Right renal cortex interstitium (tissue), 3 donors: ENCODE measurements at regions not wholly inside any gene's neighbourhood (a gene's known extent, or its start where the extent isn't known, plus 50 kb on each side); places are given as distances from the start of the nearest gene placed in this dataset.
A peak's percentile ranks its signal among the peaks of the same experiment; 100 is the strongest.
"Not testable (repeated sequence)": the region's sequence is repeated elsewhere in the genome, so short reads cannot be mapped to it uniquely, and the experiment has no call there.

Experiments used
- DNase-seq, 3 donors: peaks; one replicate each; pipeline ENCODE4 v3.0.0-alpha.2; 2013; ENCODE audit warnings: low read depth in 3 of 3, low spot score in 2 of 3

DNA sequence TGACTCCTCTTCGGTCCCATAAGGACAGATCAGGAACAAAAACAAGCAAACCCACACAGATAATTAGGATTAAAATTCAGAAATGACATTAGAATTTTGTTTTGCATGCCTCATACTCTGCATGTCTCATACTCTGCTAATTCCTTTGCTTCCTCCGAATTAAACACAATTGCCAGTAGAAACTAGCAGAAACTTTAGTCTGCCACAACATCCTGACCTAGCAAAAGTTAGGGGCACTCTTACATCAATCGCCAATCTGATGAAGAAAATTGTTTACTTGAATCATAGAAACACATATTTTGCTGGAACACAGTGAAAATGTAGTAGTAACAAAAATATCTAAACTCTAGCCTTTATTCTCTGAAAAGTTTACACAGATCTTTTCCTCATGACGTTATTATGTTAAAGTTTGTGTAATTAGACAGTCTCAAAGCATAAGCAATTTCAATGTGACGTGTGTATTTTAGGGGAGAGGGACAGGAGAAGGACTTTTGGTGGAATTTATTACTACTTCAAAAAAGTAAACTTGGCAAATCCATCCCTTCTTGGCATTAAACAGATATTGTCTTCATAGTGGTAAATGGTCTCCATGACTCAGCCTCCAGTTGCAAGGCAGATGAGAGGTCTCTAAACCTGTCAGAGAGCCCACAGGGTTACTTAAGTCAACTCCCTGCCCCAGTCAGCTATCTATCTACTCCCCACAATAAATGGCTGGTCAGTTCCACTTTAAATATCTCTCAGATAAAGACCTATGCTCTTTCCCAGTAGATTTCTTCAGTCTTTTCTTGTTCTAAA lies 249.8 kb upstream of the UBASH3B start:
- DNase-seq = no peak

DNA sequence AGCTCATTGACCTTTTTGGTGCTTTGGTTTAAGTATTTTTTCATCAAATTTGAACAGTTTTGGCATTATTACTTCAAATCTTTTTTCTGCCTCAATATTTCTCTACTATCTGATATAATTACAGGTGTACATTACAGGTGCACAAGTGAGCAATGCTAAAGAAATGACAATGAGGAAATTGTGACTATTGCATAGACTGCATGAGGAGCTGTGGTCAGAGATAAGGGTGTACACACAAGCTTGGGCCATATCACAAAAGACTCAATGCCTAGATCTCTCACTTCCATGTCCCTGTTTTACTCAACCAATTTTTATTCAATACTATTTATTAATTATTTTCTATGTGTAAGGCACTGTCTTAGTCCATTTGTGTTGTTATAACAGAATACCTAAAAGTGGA lies 251.0 kb upstream of the UBASH3B start:
- DNase-seq = no peak

DNA sequence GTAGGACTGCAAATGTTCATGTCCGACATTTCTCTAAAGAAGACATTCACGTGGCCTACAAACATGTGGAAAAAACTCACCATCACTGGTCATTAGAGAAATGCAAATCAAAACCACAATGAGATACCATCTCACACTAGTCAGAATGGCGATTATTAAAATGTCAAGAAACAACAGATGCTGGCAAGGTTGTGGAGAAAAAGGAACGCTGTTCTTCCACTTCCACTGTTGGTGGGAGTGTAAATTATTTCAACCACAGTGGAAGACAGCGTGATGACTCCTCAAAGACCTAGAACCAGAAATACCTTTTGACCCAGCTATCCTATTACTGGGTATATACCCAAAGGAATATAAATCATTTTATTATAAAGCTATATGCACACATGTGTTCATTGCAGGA lies 253.9 kb upstream of the UBASH3B start:
- DNase-seq = not testable (repeated sequence)

GRCh38 chr11:122399375-122399774 lies 256.1 kb upstream of the UBASH3B start:
- no peak for DNase-seq

GRCh38 chr11:122398851-122399250 lies 256.7 kb upstream of the UBASH3B start:
- DNase-seq = no peak

DNA sequence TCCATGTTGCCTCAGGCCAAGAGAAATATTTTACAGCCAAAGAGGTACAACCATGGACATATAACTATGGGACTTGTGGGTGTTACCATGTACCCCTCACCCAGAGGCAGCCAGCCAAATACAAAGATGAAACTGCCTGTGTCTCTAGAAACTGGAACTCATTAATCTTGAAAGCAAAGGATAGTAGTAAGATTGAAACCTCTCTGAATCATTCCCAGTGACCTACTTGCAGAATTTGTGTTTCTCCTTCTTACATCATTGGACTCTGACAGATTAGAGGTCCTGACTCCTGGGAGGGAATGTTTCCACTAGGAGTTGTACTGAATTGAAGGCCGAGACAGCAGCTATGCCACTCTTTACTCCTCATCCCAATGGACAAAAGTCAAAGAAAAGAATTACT lies 257.4 kb upstream of the UBASH3B start:
- no peak for DNase-seq

- DNase-seq = no peak
Observed at GRCh38 chr11:122395282-122395681, 260.2 kb upstream of the UBASH3B start.

DNA sequence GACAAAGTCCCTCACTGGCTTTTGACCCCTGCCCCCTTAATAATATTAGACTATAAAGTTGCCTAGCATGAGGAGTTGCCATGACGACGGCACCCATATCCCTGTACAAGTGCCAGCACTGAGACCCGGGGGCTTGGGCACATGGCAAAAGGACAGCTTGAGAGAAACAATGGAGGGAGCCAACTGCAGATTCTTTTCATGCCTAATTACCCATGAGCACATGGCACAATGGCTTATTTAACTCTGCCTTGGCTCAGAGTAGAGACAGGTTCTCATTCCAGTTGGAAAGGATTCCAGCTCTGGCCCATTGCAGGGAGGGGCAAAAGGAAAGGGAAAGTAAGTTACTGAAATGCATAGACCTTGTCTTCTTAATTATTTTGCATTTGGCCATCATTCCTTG lies 261.2 kb upstream of the UBASH3B start:
- no peak for DNase-seq

DNA sequence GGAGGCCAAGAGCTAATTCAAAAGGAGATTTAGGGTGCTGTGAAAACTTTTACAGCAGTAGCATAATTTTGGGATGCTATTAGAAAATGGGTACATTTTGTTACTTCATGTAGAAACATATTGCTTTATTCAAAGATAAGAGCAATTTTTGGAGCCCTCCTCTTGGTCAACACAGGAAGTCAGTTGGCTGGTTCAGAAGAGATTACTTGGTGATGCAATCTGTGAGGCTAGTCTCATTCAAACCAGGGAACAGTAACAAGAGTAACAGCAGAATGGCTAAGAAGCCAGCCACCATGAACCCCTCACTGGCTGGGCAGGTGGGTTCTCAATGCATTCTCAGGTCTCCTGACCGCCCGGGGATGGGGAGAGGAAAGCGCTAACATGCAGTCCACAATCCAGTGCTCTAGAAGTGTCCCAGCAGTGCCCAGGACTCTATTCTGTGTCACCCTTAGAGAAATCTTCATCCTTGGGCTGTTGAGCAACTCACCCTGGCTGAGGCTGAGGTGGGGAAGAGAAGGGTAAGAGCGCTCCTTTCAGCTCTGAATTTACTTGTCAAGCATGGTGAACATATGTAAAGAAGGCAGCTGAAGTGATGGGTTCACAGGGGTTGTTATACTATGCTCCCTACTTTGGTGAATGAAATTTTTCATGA lies 262.2 kb upstream of the UBASH3B start:
- no peak for DNase-seq

DNA sequence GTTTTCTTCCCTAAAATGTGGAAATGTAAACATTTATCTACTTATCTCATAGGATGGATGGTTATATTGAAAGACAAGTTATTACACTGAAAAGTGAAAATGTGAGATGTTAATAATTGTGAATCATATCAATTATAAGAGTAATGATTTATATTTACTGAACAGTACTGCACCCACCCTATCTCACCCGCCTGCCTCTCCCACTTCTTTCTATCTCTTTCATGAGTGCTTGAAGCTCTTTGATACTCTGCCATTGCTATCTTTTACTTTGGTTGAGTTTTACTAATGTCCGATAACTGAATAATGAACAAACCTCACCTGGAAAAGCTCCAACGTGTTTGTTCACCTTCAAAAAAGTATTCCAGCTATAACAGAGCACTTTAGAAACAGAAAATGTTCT lies 263.0 kb upstream of the UBASH3B start:
- no peak for DNase-seq

GRCh38 chr11:122391049-122391448 lies 264.5 kb upstream of the UBASH3B start:
- no peak for DNase-seq

DNA sequence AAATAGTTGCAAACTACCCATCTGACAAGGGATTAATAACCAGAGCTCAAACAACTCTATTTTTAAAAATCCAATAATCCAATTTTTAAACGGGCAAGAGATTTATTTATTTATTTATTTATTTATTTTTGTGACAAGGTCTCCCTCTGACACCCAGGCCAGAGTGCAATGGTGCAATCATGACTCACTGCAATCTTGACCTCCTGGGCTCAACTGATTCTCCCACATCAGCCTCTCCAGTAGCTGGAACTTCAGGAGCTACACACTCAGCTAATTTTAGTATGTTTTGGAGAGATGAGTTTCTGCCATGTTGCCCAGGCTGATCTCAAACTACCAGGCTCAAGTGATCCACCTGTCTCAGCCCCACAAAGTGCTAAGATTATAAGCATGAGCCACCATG lies 267.2 kb upstream of the BLID start:
- no peak for DNase-seq

DNA sequence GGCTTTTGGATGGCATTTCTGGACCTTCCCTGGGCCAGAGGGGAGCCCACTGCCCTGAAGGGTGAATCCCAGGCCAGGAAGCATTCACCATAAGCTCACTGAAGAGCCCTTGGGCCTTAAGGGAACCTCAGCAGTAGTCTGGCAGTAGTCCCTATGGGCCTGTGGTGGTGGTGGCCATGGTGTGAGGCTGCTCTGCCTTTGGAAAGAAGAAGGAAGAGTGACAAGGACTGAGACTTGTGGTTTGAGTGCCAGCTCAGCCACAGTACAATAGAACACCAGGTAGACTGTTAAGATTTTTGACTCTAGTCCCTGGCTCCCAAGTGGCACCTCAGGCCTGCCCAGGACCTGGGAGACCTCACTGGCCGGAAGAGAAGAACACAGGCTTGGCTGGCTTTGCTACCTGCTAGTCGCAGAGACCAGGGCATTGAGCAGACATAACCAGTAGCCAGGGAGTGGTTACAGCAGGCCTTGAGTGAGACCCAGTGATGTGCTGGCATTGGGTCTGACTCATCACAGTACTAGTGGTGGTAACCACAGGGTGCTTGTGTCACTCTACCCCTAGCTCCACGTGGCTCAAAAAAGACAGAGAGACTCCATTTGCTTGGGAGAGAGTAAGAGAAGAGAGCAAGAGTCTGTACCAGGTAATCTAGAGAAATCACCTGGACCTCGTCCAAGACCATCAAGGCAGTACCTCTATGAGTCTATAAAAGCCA lies 259.8 kb upstream of the BLID start:
- DNase-seq = no peak

DNA sequence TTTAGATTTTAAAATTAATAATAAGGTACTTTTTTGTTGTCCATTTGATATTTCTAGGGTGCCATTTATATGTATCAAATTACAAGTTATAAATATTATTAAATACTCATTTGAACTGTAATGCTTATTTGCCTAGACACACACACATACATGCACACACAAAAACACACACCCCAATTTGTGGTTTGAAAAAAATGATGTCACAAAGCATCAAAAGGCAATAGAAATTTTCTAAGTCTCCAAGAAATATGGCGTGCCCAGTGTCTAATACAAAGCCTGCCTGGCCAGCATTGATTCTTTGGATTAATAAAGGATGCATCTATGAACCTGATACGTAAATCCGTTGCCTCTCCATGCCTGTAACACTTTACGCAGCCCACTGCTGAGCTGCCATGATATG lies 252.8 kb upstream of the BLID start:
- DNase-seq = no peak

- peak; percentile 54 to 68 (median 67) for DNase-seq
Observed at GRCh38 chr11:122367809-122368231, 251.8 kb upstream of the BLID start.

- no peak for DNase-seq
Observed at GRCh38 chr11:122365610-122366360, 249.8 kb upstream of the BLID start.

- DNase-seq = no peak
Observed at GRCh38 chr11:122363296-122363695, 247.3 kb upstream of the BLID start.

DNA sequence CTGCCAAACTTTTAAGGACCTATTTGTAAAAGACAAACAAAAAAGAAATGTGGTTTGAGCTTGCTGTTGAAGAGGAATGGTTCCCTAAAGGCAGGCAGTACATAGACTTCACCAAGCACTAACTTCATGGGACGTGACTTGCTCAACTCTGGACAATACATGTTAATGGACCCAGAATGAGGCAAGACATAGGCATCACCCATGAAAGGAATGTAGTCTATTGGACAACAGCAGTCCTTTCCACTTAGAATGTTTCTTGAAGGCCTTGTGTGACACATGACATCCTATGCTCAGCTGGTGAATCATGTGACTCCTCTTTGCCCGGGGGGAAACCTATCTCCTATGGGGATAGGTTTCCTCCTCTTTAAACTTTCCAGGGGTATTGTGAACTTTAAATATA lies 246.4 kb upstream of the BLID start:
- DNase-seq = no peak

DNA sequence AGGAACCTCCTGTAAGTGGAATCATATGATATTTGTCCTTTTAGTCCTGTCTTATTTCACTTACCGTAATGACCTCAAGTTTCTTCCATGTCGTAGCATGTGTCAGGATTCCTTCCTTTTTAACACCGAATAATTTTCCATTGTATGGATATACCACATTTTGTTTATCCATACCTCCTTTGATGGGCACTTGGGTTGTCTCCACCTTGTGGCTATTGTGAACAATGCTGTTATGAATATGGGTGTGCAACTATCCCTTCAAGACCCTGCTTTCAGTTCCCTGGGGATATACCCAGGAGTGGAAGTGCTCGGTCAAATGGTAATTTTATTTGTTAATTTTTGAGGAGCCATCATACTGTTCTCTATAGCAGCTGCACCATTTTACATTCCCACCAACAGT lies 244.9 kb upstream of the BLID start:
- no peak for DNase-seq

GRCh38 chr11:122359081-122359571 lies 243.1 kb upstream of the BLID start:
- no peak for DNase-seq

DNA sequence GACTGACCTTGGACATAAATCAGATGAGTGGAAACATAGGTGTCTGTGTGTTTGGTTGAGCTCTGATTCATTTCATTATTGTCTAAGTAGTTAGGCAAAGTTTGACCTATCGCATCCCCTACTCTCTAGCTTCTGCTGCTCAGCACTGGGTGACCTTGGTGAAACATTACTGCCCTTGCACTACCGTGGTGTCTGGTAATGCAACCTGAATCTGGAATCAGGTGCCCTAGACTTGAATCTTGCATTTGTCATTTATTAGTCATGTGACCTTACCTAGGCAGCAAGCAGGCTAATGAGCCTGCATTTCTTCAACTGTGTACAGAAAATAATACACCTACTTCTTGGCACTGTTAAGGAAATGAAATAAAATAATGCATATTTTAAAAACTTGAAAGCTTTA lies 242.3 kb upstream of the BLID start:
- DNase-seq = no peak
